Activated T-cell treated with anti-CD3 and anti-CD28 coated beads, Interleukin-2, amount 50 U/mL, for 48 hours (primary cell): ENCODE measurements at regions not wholly inside any gene's neighbourhood (a gene's known extent, or its start where the extent isn't known, plus 50 kb on each side); places are given as distances from the start of the nearest gene placed in this dataset.
"Not testable (repeated sequence)": the region's sequence is repeated elsewhere in the genome, so short reads cannot be mapped to it uniquely, and the experiment has no call there.

Source experiments
- DNase-seq, 2 experiments: peaks; one replicate each; pipeline ENCODE4 v3.0.0-alpha.2; 2020

DNA sequence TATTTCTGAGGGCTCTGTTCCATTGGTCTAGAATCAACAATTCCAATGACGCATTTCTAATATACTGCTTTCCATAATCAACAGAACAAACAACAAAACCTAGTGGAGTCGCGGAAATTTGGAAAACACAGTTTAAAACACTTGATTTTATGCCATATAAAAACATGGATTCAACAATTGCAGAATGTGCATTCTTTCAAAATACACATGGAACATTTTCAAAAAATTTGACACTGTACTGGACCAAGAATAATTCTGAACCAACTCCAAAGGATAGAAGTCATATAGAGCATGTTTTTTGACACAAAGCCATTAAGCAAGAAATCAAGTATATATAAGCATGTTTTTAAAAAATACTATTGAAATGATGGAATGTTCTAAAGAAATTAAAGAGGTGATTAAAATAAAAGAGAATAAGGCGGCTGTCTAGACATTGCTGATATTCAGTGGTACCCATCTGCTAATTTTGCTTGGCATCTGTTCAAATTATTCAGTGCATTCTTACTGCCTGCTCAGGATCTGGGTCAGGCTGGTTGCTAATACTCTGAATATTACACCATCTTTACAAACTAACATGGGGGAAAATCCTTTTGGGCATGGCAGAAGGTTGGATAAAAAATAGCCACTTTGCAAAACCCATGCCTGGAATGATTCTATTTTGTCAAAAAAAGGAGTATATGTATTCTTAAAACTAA is 221.3 kb downstream of the NPR3 start:
- DNase-seq: no peak

DNA sequence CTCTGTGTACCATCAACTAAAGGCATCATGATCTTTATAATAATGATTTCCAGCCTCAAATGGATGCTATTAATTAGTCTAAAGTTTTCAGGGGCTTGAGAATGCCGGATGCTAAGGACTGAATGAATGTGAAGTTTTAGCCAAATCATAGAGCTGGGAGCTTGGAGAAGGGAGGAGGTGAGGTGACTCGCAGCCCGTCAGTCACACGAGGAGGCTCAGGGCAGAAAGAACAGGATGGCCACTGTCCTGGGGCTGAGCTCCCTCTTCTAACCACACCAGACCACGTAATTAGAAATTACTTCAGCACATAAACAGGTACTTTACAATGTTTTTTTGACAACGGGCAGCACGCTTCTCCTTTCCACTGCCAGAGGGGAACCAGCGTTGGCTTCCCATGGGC is 222.6 kb downstream of the NPR3 start:
- no peak for DNase-seq

DNA sequence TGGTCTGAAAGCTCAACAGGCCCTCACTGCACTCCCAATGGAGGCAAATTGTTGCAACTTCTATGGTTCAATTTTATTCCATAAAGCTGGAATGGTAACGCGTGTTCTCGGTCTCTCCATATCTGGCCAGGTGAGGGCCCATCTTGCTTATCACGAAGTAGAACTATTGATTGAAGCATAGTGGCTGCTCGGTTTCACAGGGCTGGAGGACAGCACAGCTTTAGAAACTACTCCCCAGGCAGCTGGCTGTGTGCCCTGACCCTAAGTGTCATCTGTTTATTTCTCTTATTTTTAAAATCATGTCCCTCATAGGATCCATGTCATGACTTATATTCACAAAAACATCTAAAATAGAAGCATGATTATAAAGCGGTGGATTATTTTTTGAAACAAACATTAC is 223.4 kb downstream of the NPR3 start:
- DNase-seq: no peak

DNA sequence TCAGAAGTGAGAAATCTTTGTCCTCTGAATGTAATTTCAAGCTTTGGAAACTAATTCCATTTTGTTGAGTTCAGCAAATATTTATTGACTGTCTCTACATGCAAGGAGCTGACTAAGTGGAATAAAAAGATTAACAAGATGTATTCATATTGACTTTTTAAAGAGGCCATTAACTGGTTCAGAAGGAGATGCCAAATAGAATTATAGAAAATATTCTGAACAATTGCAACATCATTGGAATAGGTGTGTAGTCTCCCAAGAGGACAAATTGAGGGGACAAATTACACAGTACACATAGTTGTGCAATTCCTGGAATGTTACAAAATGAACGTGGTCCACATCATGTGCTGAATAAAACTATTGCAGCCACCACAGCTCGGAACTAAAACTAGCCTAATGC is 224.2 kb downstream of the NPR3 start:
- DNase-seq: no peak

DNA sequence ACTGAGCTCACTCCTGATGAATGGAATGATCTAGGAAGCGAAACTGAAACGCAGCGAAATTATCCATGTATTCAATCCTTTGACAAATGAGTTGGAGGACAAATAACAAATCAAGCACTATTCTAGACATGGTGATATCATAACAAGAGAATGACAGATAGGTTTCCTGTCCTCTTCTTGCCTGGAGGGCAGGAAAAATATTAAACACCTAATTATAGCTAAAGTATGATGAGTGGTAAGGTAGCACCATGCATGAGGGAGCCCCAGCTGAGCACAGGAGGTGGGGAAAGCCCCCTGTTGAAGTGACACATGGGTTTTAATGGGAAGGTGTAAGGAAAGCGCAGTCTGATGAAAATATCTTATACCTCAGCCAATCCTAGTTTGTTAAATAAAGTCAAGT is 225.2 kb downstream of the NPR3 start:
- no peak for DNase-seq

DNA sequence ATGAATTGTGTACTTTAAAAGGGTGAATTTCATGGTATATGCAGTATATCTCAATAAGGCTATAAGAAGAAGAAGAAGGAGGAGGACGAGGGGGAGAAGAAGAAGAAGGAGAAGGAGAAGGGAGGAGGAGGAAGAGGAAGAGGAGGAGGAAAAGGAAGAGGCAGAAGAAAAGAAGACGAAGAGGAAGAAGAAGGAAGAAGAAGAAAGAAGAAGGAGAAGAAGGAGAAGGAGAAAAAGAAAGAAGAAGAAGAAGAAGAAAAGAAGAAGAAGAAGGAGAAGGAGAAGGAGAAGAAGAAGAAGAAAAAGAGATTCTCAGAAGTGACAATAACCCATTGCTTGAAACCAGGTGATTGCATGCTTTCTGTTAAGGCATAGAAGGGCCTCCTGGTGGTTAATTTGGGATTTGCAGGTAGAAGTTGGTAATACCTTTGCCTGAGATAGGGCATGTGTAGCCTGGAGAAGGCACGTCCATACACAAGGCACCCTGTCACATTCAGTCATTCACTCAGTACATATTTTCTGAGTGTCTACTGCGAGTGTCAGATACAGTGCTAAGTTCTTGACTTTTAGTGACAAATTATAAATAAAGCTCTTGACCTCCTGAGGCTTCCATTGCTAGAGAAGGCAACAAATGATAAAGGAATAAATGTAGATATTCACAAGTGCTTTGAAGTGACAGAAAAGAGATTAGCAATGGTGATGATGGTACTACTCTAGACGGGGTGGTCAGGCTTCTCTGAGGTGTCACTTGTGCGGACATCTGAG is 231.3 kb downstream of the NPR3 start:
- DNase-seq: peak in 1 of 2 experiments; percentile 15

DNA sequence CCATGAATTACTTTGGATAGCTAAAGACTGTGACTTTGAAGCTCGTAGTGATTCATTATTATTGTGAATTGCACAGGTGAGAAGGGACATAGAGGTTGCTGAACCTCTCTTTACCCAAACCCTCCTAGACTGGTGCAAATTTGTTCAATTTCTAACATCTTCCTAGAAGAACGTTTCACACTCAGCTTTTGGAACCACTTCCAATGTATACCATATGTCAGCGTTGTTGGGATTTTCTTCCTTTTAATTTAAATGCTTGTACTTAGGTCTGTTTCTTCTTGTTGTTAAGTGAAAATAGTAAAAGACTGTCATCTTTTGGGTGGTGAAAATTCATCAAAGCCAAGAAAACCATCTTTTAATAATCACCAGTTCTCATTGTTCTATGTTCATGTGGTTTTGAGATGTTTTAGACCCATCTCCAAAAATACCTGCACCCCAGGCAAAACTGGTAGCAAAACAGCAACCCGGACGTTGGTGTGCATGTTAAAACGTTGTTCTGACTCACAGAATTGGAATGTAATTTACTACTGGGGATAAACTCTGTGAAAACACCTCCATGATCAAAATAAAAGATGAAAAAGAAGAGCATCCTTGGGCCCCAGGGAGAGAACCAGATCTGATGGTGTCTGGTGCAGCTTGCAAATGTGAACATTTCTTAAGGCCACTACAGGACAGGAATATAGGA is 238.3 kb downstream of the NPR3 start:
- no peak for DNase-seq

DNA sequence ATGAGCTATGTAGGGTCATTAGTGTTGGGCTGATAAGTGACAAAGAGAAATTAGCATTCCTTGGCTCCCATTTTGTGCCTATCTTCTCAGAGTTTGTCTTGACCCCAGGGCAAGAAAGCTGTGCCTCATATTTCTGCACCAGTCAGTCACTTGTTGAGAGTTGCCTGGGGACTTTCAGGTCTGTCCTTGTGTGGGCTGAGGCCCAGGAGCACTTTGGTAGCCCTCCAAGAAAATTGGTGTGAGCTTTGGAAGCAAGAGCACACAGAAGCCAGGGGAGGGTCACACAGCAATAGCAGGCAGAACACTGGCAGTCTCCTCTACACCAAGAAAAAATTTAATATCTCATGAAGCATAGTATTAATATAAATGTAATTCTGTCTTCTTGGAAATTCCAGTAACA is 239.9 kb downstream of the NPR3 start:
- no peak for DNase-seq

DNA sequence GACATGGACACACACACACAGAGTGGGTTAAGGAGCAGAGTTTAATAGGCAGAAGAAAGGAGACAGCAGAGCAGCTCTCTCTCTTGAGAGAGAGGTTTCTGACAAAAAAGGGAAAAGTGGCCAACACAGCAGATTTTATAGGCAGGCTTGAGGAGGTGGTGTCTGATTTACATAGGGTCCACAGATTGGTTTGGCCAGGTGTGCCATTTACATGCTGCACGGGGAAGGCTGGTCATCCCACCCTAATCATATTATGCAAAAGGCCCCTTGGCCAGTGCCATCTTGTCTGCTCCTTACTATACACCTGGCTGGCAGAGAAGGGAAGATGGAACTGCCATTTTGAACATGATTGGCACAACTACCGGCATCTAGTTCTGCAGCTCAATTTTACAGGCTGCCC is 240.8 kb downstream of the NPR3 start:
- no peak for DNase-seq

DNA sequence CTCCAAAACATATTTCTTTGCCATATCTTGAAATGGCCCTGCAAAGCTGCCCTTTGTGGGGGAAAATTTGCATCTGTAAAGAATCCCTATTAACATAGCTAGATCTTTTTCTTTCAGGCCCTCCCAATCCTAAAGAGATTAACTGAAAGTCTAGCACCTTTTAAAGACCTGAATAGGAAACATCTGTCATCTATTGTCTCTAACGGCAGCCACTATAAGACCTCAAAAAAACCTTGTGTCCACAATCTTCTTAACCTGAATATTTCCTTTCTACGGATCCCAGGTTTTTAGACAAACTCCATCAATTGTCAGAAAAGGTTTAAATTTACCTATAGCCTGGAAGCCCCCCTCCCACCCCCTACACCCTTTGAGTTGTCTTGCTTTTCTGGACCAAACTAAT is 241.3 kb downstream of the NPR3 start:
- DNase-seq: not testable (repeated sequence)

DNA sequence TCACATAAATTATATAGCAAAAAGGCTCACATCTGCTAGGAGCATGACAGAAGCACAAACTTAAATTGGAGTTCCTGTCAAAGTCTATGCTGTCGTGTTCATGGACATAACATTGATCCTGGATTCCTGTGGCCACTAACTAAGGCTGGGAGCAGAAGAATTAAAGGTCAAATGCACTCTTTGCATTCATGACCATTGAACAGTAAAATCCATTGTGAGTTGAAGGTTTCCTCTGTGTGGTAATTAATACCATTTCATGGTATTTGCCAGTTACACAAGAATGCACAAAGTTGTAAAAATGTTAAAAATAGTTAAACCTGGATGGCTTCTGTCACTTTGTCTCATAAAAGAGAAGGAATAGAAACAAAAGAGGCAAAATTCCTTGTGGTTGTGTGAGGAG is 242.6 kb downstream of the NPR3 start:
- DNase-seq: no peak

DNA sequence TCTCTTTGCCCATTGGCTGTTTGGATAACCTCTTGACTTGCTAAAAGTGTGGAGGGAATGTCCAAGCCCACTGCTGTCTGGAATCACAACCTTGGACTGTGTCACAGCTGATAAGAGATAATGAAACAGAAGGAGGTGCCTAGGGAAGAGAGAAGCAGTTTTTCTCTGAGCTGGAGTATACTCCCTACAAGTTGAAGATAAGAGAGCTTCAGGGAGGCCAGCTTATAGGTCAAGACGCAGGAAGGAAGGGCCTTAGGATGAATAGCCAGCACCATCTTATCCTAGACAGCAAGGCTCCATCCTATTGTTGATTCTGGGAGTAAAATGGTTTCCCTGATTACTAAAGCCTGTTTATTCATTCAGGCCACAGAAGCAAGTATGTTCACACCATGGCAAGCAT is 244.7 kb downstream of the NPR3 start:
- no peak for DNase-seq

DNA sequence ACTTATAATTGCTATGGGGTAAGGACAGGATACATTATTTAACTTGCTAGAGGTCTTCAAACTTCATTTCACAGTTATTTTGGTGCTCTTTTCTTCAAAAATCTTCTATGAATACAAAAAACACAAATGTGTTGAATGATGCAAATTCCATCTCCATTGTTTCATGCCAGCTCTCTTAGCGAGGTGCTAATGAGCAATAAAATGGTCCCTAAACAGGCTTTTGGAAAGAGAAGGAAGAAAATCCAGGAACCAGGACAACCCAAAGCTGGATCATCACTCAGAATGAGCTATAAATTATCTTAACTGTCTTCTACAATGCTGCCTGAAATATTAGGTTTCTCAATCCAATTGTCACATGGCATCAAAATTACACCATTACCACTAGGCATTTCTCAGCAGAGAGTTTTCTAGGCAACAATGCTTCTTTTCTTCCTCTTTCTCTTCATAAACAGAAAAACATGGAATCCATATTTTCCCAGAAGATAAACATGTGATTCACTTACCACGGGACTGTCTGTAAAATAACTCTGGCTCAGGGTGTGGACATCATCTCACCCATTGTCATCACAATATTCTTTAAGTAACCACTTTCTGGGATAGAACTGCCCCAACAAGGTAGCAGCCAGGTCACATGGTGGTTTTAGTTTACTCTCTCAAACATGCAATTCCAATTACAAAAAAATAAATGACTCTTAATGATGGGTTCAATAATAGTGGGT is 249.4 kb downstream of the NPR3 start:
- no peak for DNase-seq

DNA sequence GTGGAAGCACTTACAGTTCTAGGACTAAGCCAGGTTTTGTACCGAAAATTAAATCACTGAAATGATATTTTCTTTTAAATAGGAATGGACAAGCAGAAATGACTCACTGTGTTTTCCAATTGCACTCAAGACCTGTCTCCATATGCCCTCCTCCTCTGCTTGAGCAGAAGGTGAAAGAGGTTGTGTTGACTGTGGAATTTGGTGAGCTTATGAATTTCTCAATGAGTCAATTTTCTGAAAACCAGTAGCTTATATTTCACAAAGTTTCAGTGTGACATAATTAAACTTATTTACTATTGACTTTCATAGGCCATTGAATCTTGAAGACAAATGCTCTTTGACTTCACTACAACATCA is 249.9 kb downstream of the NPR3 start:
- no peak for DNase-seq

DNA sequence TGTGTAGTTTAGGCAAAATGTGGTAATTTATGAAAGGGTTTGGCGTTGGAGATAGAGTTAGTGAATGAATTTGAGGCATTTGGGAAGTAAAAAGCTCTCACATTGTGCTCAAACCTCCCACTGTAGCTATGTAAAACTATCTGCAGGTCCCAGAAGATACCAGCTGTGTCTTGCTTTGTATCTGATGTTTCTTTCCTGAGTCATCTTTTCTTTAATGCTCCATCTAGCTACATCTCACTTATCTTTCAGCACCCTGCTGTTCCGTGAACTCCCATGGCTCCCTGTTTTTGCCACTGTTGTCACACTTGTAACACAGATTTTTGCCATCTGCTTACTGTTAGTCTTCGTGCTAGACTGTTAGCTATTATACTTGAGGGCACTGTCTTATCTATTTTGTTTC is 253.1 kb downstream of the NPR3 start:
- no peak for DNase-seq

DNA sequence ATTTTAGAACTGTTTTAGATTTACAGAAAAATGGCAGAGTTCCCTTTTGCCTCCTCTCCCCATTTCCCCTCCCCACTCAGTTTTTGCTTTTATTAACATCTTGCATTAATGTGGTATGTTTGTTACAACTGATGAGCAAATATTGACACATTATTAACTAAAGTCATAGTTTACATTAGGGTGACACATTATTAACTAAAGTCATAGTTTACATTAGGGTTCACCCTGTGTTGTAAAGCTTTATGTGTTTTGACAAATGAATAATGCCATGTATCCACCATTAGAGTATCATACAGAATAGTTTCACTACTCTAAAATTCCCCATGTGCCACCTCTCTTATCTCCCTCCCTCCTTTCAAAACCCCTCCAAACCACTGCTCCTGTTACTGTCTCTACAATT is 262.5 kb downstream of the NPR3 start:
- no peak for DNase-seq

DNA sequence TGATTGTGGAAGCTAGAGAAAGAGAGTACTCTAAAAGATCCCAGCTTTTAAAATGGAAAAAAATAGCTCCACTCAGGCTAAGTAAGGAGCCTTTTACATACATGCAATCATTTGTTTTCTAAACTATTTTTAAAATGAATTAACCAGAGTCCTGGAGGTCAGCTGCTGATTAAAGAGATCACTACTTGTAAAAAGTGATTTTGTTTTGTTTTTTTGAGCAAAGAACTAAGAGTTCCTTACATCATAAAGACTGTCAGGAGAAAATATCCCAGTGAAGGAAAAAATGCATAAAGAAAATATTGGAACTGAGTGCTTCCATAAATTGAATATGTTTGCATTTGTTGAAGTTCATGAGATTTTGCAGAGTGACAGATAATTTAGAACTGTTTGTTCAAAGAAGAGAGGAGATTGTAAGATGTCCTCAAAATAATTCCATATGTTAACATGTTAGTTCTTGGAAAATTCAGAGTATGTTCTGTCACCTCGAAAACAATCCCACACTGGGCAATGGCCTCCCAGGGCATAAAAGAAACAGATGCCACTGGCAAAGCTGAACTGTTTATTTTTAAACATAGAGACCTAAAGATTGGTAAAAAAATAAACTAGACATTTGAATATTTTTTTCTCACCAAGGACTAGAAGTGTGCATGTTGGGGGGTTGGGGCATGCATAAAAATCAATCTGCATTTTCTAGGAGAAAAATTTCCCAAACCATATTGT is 264.7 kb downstream of the NPR3 start:
- DNase-seq: no peak

DNA sequence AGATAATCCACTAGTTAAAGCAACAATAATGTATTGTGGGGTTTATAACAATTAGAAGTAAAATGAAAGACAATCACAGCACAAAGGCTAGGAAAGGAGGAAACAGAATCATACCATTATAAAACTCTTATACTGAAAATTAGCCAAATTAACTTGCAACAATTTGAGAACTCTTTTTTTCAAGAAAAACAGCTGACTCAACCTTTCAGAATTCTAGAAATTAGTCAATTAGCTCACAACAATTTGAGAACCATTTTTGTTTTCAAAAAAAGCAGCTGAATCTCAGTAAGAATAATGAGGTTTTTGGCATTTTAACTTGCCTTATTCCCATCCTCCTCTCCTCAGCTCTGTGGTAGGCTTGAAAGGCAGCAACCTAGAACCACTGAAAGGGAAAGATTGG is 269.9 kb downstream of the NPR3 start:
- no peak for DNase-seq

DNA sequence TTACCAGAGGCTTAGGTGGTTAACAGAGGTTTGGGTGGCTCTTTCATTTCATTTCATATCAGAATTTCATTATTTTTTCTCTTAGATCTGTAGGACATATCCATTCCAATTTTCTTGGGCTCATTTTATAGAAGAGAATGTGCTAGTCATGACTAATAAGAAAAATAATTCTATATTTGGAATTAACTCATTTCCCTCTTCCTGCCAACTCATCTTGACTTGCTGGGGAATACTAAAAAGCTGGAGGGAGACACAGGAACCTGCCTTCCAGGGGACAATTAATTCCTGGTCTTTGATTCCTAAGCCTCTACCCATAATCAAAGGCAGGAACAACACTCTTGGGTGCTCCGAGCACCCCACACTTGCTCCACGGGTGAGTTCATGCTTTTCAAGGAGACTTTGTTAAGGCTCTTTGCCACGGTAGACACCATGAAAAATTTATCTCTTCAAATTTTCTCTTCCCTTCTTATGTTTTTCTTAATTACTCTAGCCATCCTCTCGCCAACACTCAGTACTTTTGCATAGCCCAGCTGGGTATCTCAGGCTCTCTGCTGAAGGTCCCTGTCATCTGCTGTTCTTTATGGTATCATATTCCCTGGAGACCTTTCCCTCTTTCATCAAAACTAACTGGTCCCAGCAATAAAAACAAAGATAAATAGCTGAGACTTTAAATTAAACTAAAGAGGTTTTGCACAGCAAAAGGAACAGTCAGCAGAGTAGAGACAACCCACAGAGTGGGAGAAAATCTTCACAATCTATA is 273.9 kb downstream of the NPR3 start:
- no peak for DNase-seq

DNA sequence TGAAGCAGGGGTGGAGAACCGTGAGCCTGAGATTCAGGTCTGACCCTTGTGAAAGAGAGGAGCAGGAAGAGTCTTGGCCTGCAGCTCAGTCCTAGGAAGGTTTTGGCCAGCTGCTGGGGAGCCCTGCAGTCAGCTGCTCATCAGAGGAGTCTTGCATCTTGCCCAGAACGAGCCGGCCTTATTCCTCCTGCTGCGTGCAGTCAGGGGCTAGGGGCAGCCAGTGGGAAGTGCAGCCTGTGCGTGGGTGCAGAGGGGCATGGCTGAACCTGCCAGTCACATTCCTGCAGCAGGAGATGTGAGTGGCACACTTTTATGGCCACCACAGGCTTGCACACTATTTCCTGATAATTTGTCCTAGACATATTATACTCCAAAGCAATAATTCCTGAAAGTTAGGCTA is 278.7 kb downstream of the NPR3 start:
- DNase-seq: no peak

DNA sequence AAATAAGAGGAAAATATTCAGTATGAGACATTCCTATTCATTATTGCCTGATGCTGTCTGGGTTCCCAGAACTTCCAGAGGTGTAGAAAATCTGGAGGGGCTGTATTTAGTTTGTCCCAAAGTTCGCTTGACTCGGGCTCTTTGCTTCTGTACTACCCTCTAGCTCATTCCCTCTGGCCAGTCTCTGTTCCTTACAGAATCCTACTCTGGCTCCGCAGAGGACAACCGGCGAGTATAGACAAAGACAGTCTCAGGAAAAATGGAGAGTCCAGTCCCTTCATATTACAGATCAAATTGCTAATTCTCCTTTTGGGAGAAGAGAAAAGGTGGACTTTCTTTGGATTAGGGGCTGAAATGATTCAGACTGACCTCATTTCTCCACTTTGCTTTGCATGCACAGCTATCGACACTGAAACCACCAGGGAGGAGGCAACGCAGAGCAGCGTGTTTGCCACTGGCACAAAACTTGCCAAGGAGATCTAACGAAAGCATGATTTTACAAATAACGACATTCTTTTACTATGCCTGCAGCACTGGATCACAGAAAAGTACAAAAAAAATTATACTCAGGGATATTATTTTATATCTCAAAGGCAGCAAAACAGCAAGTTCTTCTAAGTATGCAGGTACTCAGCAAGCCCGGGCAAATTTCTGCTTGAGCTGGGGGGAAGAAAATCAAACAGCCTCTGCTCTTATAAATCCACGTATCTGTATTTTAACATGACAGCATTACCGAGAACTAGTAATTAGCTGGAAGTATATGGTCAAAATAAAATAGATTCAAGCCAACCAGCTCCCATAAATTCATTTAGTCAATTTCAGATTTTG is 279.7 kb downstream of the NPR3 start:
- no peak for DNase-seq
